COLO668 (cell line): ENCODE measurements at regions not wholly inside any gene's neighbourhood (a gene's known extent, or its start where the extent isn't known, plus 50 kb on each side); places are given as distances from the start of the nearest gene placed in this dataset.
"Not testable (repeated sequence)": the region's sequence is repeated elsewhere in the genome, so short reads cannot be mapped to it uniquely, and the experiment has no call there.

Source experiments
- DNase-seq: peaks from one replicate; lab custom pipeline; 2025; ENCODE audit not compliant: unreplicated experiment; lab: John Stamatoyannopoulos, UW

- not testable (repeated sequence) for DNase-seq
Observed at GRCh38 chr16:35170061-35170460, 1710.6 kb downstream of the TP53TG3F start.

- no peak for DNase-seq
Observed at GRCh38 chr16:35170610-35171009, 1711.2 kb downstream of the TP53TG3F start.

DNA sequence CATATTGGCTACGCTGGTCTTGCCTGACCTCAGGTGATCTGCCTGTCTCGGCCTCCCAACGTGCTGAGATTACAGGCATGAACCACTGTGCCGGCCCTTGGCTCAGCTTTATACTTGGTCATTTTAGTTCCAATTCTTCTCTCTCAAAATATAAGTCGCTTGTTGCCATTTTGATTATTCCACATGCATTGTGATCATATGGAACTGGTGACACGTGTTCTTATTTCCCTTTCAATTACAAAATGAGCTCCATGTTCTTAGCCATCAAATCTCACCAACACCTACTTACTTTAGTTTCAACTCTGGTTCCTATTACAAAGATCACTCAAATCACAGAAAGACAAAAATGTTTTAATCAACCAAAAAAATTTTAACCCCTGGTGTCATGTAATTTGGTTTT is 1711.7 kb downstream of the TP53TG3F start:
- no peak for DNase-seq

DNA sequence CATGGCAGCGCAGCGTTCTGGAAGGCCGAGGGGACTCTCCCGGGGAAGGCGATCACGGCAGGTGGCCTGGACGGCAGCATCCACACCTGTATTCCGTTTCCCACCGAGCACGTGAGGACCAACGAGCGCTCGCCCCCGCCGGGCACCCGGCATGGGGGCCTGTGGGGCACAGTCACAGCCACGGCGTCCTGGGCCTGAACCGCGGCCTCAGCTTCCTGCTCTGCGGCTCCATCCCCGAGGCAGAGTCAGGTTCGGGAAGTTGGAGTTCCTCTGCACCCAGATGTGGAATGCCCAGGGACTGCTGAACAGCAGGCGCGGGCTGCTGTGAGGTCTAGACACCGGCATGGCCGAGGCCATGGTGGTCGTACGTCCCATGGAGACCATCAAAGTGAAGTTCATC is 1713.9 kb downstream of the TP53TG3F start:
- DNase-seq = no peak

DNA sequence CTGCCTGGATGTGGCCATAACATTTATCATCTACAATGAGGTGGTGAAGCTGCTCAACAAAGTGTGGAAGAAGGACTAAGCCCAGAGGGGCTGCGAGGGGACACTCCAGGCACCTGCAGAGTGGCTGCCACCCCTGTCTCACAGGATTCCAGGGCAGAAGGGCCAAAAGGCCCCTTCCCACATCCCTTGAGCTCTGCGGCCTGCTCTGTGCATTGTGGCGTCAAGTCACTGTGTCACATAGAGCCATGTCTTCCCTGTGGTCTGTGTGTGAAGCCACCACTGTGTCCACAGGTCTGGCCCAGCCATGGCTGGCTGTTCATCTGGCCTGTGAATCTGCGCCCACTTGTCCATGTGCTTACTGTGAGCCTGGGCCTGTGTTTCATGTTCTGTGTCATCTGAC is 1714.6 kb downstream of the TP53TG3F start:
- no peak for DNase-seq

DNA sequence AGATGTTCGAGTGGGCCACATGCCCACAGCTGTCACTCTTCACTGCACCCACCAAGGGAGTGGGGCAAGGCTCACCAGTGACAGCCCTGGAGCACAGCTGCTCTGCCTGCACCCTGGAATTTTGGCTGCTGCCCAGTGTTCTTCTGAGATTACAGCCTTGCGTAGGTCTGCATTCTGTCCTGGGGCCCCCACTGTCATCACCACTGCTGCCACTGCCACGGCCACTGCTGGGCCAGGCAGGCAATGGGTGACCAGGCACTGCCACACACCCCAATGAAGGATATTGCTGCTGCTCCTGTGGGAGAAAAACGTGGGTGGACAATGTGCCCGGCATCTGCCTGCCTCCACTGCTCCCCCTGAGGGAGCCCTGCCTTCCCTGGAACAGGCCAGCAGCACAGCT is 1717.0 kb downstream of the TP53TG3F start:
- DNase-seq = no peak

DNA sequence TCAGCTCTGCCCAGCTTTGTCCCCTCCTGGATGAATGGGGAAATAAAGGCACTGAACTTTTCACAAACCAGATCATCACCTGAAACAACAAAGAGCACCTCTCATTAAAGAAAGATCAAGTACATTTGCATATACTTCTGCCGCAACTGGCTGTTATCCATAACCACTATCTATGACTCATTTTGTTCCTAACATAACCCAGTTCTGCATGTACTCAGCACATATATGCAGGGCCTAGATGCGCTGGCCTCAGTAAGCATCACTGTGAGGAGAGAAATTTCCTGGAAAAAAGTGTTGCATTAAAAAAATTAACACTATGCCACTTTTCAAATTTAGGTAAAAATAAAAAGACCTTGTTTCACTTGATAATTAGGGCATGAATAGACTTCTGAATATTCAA is 1718.4 kb downstream of the TP53TG3F start:
- DNase-seq = no peak

DNA sequence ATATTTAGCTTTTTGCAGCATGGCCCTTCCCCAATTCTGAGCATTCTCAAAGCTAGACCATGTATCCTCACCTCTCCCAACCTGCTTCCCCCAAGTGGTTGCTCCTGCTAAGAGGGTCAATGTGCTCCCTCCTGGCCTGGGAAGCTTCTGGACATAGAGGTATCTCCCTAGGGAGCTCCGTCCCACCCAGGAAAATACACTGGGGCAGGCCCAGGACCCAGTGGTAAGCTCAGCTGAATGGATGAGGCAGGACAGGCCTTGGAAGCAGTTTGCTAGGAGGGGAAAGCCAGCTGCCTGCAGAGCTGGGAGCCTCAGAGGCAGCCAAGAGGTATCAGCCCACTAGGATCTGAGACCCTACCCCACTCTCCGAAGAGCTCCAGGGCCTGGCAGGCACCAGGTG is 1721.6 kb downstream of the TP53TG3F start:
- DNase-seq = no peak

DNA sequence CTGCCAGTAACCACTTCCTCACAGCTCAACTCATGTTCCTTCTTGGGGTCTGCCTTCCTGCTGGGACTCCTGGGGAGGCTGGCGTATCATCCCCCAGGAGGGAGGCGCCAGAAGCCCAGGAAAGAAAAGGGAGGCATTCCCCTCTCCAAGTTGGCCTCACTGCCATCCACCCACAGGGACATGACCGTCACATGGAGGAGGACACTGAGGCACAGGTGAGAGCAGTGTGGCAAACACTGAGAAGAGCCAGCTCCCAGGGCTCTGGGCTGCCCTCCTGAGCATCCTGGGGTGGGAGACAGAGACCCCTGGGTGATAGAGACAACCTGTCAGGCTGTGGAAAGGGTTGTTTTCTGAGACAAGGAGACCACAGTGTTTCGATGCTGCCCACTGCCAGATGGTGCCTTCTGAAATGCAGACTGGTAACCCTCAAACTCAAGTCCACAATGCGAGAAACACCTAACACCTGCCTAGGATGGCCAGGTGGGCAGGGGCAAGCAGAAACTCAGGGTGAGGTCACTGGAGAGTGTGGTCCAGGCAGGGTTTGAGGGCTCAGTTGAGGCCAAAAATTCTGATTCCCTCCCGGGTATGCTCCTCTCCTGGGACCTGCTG is 1722.1 kb downstream of the TP53TG3F start:
- DNase-seq = no peak

GRCh38 chr16:35182043-35182677 is 1722.7 kb downstream of the TP53TG3F start:
- no peak for DNase-seq

DNA sequence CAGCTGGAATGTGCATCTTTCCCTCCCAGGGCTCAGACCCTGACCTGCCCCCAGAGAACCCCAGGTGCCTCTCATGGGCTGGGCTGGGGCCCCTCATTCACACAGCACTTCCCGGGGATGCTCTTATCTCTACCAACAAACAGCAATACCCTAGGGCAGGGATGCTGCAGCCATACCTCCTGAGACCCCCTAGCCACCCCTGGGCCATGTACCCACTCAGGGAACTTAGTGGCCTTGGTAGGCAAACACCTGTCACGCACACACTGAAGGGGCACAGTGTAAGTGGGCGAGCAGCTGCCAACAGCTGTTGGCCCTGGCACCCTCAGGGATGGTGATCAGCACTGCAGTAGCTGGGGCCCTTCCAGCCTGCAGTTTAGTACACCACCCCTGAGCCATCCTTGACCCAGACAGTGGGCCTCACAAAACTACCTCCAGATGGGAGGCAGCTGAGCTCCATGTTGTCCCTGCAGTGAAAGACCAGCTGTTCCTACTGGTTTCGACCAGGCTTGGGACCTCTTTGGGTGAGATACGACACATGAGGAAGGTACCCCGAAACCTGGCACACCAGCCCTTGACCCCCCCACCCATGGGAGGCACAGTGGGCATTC is 1723.6 kb downstream of the TP53TG3F start:
- no peak for DNase-seq

DNA sequence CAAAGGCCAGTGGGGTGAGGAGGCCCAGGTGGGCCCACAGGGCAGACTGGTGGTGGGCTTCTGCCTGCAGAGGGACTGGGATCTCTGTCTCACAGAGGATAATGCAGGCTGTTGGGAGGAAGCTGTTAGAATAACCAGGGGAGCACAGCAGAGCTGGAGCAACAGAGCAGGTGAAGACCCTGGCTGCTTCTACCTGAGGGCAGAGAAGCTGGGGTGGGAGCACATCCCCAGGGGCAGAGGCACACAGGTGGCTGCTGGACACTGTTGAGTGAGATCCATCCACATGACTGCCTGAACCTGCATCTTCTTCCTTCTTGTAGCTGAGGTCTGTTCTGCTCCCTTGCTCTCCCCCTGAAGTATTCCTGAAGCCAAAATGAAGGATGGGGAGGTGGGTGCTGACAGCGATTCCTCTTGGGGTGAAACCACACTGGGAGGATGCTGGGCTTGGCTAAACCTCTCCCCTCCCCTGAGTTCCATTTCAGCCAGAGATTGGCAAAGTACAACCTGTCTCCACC is 1725.0 kb downstream of the TP53TG3F start:
- no peak for DNase-seq

DNA sequence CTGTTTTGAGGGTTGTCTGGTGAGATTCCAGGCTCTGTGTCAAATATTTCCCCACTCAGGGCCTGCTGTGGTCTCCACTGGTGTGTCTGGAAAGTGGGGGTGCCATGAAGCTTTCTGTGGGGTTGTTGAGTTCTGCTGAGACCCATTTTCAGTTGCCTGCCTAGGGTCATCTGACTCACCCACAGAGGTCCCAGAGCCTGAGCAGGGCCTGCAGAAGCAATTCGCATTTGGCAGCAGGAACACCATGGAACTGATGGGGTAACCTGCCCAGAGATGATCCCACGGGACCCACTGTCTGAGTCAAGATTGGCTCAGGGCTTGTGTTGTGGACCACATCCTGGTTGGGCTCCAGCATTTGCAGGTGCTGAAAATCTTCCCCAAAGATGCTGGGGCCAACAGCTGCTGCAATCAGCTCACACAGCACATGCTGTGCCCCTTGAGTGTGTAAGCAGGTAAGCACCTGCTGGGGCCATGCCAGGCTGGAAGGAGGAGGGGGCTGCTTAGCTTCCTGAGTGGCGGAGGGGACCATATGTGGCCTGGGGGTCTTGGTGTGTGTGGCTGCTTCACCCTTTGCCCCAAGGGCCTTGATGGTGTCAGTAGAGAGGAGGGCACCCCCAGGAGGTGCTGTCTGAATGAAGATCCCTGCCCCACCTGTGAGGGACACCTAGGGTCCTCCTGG is 1726.1 kb downstream of the TP53TG3F start:
- DNase-seq = no peak

DNA sequence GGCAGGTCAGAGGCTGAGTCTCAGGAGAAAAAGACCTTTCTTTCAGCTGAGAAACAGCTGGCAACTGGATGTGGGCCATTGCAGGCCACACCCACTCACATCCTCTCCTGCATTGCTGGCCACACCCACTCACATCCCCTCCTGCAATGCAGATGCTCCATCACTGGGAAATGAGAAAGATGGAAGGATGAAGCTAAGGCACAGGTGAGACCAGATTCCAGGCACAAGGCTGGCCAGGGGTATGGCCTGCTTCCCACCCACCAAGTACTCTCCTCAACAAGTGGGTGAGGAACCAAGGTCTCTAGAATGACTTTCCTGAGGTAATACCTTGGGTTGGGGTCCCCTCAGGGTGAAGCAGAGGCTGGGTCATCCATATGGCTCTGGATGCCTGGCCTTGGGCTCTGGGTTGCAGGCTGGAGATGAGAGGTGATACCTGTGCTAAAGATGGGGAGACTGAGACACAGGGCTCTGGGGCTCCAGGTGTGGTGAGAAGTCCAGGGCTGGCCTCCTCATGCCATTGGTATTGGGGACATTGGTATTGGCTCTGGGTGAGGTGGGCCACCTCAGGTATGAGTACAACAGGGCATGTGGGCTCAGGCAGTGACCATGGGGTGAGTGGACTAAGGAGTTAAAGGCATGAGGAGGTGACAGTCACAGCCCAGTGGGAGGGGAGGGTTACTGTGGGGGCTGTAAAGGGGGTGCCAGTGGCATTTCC is 1726.8 kb downstream of the TP53TG3F start:
- no peak for DNase-seq

DNA sequence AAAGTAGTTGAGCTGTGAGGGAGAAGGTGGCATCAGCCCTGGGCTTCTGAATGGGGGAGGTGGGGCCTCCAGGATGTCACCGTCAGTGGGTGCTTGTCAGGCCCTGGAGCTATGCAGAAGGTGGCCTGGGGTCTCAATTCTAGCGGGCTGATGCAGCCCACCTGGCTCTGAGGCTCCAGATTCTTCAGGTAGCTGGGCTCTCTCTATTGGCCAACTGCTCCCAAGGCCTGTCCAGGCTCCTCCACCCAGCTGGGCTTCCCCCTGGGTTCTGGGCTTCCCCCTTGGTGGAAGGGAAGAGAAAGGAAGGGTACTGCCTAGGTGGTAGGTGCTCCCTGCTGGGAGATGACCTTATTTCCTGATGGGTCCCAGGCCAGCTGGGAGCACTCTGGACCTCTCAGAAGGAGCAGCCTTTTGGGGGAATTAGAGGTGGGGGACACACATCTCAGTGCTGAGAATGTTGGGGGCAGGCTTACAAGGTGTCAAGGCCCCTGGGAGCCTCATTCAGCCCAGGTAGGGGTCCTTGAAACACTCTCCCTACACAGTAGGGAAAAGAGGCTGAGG is 1728.3 kb downstream of the TP53TG3F start:
- no peak for DNase-seq

GRCh38 chr16:35188288-35189155 is 1729.1 kb downstream of the TP53TG3F start:
- DNase-seq = peak; percentile 21

GRCh38 chr16:35192993-35193392 is 1733.6 kb downstream of the TP53TG3F start:
- no peak for DNase-seq

- no peak for DNase-seq
Observed at GRCh38 chr16:35193956-35194355, 1734.5 kb downstream of the TP53TG3F start.

DNA sequence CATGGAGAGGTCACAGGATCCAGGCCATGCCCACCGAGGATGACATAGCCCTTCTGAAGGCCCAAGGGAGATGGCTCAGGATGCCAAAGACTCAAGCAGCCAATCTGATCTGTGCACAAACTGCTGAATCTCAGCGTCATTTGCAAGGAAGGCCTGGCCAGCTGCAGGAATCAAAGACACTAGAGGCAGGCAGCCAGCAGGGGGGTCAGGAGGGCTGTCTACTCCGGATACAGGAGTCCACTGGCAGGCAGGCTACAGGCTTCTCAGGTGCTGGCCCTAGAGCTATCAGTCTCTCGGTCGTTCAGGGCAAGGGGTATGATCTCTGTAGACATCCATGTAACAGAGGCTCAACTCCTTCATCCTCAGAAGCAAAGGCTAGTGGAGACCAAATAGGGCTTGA is 1735.3 kb downstream of the TP53TG3F start:
- no peak for DNase-seq
